ENCODE measurements at regions not wholly inside any gene's neighbourhood (a gene's known extent, or its start where the extent isn't known, plus 50 kb on each side); places are given as distances from the start of the nearest gene placed in this dataset.

DNA sequence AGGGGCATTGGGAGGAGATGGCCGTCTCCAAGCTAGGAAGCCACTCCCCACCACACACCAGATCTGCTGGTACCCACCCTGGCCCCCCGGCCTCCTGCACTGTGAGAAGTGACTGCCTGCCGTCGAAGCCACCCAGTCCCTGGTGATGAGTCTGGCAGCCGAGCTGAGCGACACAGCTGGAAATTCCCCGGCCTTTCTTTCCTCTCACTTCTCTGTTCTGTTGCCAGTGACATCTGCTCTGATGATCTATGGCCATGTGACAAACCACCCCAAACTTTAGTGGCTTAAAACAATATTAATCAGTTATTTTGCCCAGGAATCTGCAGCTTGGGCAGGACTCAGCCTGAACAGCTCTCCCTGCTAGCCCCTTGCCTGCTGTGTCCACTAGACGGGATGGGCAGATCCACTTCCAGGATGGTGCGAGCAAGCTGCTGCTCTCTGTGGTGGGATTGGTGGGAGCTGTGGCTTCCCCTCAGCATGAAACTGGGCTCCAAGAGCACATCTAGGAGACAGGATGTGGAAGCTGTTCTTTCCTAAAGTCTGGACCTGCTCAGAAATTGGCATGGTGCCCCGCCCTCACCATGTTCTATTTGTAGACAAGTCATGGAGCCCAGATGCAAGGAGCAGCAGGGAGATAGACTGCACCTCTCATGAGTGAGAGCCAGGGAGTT lies 211.2 kb downstream of the GADD45G start:
- no peak overlapping the region for H3K27ac ChIP-seq (ENCODE audit: low read depth)
- H3F3A ChIP-seq (replicated peaks; ENCODE audit: low read depth), result no peaks in the 10 kb centered on the region
- H3K79me2 ChIP-seq (replicated peaks; ENCODE audit: insufficient read depth), result no peaks in the 10 kb centered on the region
- Mint-ChIP-seq H3K27me3 (ENCODE audit: insufficient read depth, low read depth, poor library complexity) (no peaks in the 10 kb centered on the region), H3K4me3 (no peak overlapping the region), H3K4me1 (peaks cover 2% of the 10 kb centered on the region; the same call in 2 of the 3 replicates), H3K27ac (no peak overlapping the region), H3K9me3 (no peaks in the 10 kb centered on the region), H3K36me3 (ENCODE audit: low read depth) (no peaks in the 10 kb centered on the region)
- H3K27me3 ChIP-seq (ENCODE audit: insufficient read depth), result no peaks in the 10 kb centered on the region
- H4K20me1 ChIP-seq (replicated peaks; ENCODE audit: insufficient read depth), result no peaks in the 10 kb centered on the region
- H3K36me3 ChIP-seq (ENCODE audit: insufficient read depth), result no peaks in the 10 kb centered on the region
- H3K4me2 ChIP-seq, result no peak overlapping the region
- no peaks in the 10 kb centered on the region for H3K4me1 ChIP-seq (ENCODE audit: insufficient read depth)
- DNase-seq (ENCODE audit: low spot score) (no peak), ATAC-seq (no peak)
- H3K4me3 ChIP-seq, result no peak overlapping the region
- H2AFZ ChIP-seq, result no peak overlapping the region
- peaks cover 4% of the 10 kb centered on the region; the same call in 1 of the 2 replicates for H3K9me2 ChIP-seq (ENCODE audit: insufficient read depth)
- TF ChIP-seq STAT1 (IDR thresholded peaks at IDR 0.05; ENCODE audit: unreplicated experiment), result no peak
- no peak for TF ChIP-seq EZH2 (IDR thresholded peaks at IDR 0.05; ENCODE audit: low read depth, unreplicated experiment)
- TF ChIP-seq JUNB (IDR thresholded peaks at IDR 0.05; ENCODE audit: unreplicated experiment), result no peak
- no peak for TF ChIP-seq CREB1 (CRISPR knock-in tag; IDR thresholded peaks at IDR 0.05; ENCODE audit: low read depth)
- no peak for TF ChIP-seq ZNF331 (CRISPR knock-in tag; IDR thresholded peaks at IDR 0.05; ENCODE audit: low read depth)
- TF ChIP-seq, protein P1, sequence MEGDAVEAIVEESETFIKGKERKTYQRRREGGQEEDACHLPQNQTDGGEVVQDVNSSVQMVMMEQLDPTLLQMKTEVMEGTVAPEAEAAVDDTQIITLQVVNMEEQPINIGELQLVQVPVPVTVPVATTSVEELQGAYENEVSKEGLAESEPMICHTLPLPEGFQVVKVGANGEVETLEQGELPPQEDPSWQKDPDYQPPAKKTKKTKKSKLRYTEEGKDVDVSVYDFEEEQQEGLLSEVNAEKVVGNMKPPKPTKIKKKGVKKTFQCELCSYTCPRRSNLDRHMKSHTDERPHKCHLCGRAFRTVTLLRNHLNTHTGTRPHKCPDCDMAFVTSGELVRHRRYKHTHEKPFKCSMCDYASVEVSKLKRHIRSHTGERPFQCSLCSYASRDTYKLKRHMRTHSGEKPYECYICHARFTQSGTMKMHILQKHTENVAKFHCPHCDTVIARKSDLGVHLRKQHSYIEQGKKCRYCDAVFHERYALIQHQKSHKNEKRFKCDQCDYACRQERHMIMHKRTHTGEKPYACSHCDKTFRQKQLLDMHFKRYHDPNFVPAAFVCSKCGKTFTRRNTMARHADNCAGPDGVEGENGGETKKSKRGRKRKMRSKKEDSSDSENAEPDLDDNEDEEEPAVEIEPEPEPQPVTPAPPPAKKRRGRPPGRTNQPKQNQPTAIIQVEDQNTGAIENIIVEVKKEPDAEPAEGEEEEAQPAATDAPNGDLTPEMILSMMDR (conservative IDR thresholded peaks at IDR 0.05; ENCODE audit: low read depth in 2 of 2), result no peak
- TF ChIP-seq, protein P2, sequence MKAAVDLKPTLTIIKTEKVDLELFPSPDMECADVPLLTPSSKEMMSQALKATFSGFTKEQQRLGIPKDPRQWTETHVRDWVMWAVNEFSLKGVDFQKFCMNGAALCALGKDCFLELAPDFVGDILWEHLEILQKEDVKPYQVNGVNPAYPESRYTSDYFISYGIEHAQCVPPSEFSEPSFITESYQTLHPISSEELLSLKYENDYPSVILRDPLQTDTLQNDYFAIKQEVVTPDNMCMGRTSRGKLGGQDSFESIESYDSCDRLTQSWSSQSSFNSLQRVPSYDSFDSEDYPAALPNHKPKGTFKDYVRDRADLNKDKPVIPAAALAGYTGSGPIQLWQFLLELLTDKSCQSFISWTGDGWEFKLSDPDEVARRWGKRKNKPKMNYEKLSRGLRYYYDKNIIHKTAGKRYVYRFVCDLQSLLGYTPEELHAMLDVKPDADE (IDR thresholded peaks at IDR 0.05), result no peak
- TF ChIP-seq EZH2phosphoT487 (IDR thresholded peaks at IDR 0.05; ENCODE audit: unreplicated experiment), result no peak

DNA sequence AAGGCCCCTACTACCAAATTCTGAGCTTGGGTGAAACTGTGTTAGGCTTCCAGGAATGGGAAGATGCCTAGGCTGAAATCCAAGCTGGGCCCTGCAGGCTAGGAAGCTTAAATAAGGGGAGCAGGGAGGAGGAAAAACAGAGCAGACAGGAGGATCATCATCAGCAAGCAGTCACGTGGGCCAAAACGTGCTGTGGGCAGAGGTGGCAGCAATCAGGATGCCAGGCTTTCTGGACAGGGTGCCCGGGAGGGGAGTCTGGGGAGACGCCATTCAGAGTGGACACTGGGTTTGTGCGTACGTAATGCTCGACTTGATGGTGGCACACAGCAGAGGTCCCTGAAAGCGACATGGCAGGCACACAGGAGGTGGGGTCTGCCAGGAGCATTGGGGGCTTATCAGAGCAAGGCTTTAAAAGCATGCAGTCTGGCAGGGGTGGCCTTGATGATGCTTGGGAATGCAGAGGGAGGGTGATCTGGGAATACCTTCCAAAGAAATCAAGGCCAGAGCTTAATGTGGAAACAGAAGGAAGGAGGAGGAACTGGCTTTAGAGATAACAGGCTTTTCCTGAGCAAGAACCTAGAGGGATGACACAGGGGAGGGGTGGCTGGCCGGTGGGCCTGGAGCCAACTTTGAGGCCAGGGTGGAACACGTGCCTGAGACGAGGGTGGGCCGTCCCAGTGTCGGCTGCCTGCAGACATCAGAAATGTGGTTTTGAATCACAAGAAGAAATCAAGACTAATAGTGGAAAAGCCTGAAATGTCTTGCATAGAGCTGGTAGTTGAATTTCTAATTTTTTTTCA lies 212.5 kb downstream of the GADD45G start:
- no peak overlapping the region for H3K4me2 ChIP-seq
- H4K20me1 ChIP-seq (replicated peaks; ENCODE audit: insufficient read depth), result no peaks in the 10 kb centered on the region
- no peak overlapping the region for H3K4me3 Mint-ChIP-seq
- ATAC-seq (no peak), DNase-seq (ENCODE audit: low spot score) (no peak)
- no peaks in the 10 kb centered on the region for H3K27me3 ChIP-seq (ENCODE audit: insufficient read depth)
- H3K79me2 ChIP-seq (replicated peaks; ENCODE audit: insufficient read depth), result no peaks in the 10 kb centered on the region
- H3K4me1 Mint-ChIP-seq, result peaks cover 4% of the 10 kb centered on the region; the same call in 2 of the 3 replicates
- H2AFZ ChIP-seq, result no peak overlapping the region
- H3K9me3 Mint-ChIP-seq, result no peaks in the 10 kb centered on the region
- no peak overlapping the region for H3K27ac ChIP-seq (ENCODE audit: low read depth)
- no peaks in the 10 kb centered on the region for H3K27me3 Mint-ChIP-seq (ENCODE audit: insufficient read depth, low read depth, poor library complexity)
- H3K4me1 ChIP-seq (ENCODE audit: insufficient read depth), result no peaks in the 10 kb centered on the region
- no peaks in the 10 kb centered on the region for H3K36me3 Mint-ChIP-seq (ENCODE audit: low read depth)
- no peaks in the 10 kb centered on the region for H3F3A ChIP-seq (replicated peaks; ENCODE audit: low read depth)
- peaks cover 4% of the 10 kb centered on the region; the same call in 1 of the 2 replicates for H3K9me2 ChIP-seq (ENCODE audit: insufficient read depth)
- H3K36me3 ChIP-seq (ENCODE audit: insufficient read depth), result no peaks in the 10 kb centered on the region
- no peak overlapping the region for H3K27ac Mint-ChIP-seq
- no peak overlapping the region for H3K4me3 ChIP-seq
- TF ChIP-seq STAT1 (IDR thresholded peaks at IDR 0.05; ENCODE audit: unreplicated experiment), result no peak
- TF ChIP-seq, protein P1 (conservative IDR thresholded peaks at IDR 0.05; ENCODE audit: low read depth in 2 of 2), result no peak
- no peak for TF ChIP-seq ZNF114 (CRISPR knock-in tag; IDR thresholded peaks at IDR 0.05)
- TF ChIP-seq NANOG (IDR thresholded peaks at IDR 0.05; ENCODE audit: borderline replicate concordance), result no peak
- no peak for TF ChIP-seq EZH2 (IDR thresholded peaks at IDR 0.05; ENCODE audit: low read depth, unreplicated experiment)
- TF ChIP-seq JUNB (IDR thresholded peaks at IDR 0.05; ENCODE audit: unreplicated experiment), result no peak
- TF ChIP-seq ZNF331 (CRISPR knock-in tag; IDR thresholded peaks at IDR 0.05; ENCODE audit: low read depth), result no peak
- TF ChIP-seq, protein P2 (IDR thresholded peaks at IDR 0.05), result no peak

All from GM23338 (cell line).